ENCODE measurements at regions not wholly inside any gene's neighbourhood (a gene's known extent, or its start where the extent isn't known, plus 50 kb on each side); places are given as distances from the start of the nearest gene placed in this dataset.

DNA sequence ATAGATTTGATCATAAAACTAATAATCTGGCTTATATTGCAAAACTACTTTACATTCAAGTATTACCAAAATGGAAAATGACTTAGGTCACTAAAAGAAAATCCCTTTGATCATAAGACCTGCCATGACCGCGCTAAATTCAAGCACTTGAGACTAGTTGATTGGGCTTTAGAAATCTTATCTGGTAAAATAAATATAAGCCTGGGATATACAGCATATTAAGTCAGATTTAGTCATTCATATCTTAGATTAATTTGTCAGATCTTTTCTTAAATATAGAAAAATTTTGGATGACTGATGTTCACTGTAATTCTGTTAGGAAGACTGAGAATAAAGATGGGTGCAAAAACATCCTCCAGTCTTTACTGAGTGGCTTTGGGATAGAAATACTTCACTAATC is 450.0 kb downstream of the HTR7 start:
- in situ Hi-C loops (cut with HindIII; ENCODE audit: low sequenced_read_pairs): no loop called here

GRCh38 chr10:90412582-90412981 is 445.3 kb downstream of the HTR7 start:
- in situ Hi-C loops (cut with HindIII; ENCODE audit: low sequenced_read_pairs): no loop called here
- no peak for DNase-seq (ENCODE audit: low spot score)

More for the DNA sequence above, 450.0 kb downstream of the HTR7 start:
- DNase-seq (ENCODE audit: low spot score): no peak

- DNase-seq (ENCODE audit: low spot score): no peak
- in situ Hi-C loops (cut with HindIII; ENCODE audit: low sequenced_read_pairs): no loop called here
These were observed 444.6 kb downstream of the HTR7 start for GRCh38 chr10:90413196-90413595.

GRCh38 chr10:90414926-90415325 is 442.9 kb downstream of the HTR7 start:
- no peak for DNase-seq (ENCODE audit: low spot score)
- in situ Hi-C loops (cut with HindIII; ENCODE audit: low sequenced_read_pairs): no loop called here

- in situ Hi-C loops (cut with HindIII; ENCODE audit: low sequenced_read_pairs): no loop called here
- no peak for DNase-seq (ENCODE audit: low spot score)
These were observed 440.8 kb downstream of the HTR7 start for GRCh38 chr10:90417029-90417428.

DNA sequence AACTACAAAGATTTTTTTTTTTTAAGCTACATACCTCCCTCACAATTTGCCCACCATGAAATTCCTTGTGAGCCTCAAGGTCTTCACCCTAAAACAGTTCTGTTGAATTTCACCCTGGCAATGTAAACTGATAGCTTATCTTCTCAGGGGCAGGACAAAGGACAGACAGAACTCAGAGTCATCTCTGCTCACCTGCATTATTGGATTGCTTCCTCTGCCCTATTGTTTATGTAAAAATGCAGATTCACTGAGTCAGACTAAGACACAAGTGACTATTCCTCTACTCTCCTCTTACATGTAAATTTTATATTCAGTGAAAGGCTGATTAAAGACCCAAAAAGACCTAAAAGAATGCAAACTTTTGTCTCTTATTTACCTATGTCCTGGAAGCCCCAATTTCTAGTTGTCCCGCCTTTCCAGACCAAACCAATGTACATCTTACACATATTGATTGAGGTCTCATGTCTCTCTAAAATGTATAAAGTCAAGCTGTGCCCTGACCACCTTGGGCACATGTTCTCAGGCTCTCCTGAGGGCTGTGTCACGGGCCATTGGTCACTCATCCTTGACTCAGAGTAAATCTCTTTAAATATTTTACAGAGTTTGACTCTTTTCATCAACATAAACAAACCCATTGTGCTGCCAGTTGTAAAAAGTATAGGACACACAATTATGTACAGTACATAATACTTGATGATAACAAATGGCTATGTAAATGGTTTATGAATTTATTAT is 440.2 kb downstream of the HTR7 start:
- in situ Hi-C loops (cut with HindIII; ENCODE audit: low sequenced_read_pairs): no loop called here
- no peak for DNase-seq (ENCODE audit: low spot score)

- in situ Hi-C loops (cut with HindIII; ENCODE audit: low sequenced_read_pairs): no loop called here
- no peak for DNase-seq (ENCODE audit: low spot score)
These were observed 438.8 kb downstream of the HTR7 start for GRCh38 chr10:90418869-90419652.

- in situ Hi-C loops (cut with HindIII; ENCODE audit: low sequenced_read_pairs): no loop called here
- no peak for DNase-seq (ENCODE audit: low spot score)
These were observed 437.1 kb downstream of the HTR7 start for GRCh38 chr10:90420637-90421318.

DNA sequence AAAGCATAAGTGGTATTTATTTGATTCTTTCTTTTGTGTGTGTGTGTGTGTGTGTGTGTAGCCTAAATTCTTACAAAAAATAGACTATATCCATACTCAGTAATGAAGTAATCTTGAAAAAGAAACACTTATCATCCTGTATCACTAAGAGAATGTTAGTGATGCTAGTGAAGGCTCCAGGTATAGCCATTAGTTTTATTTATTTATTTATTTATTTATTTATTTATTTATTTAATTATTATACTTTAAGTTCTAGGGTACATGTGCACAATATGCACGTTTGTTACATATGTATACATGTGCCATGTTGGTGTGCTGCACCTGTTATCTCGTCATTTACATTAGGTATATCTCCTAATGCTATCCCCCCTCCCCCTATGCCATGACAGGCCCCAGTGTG is 436.0 kb downstream of the HTR7 start:
- DNase-seq (ENCODE audit: low spot score): no peak
- in situ Hi-C loops (cut with HindIII; ENCODE audit: low sequenced_read_pairs): no loop called here

DNA sequence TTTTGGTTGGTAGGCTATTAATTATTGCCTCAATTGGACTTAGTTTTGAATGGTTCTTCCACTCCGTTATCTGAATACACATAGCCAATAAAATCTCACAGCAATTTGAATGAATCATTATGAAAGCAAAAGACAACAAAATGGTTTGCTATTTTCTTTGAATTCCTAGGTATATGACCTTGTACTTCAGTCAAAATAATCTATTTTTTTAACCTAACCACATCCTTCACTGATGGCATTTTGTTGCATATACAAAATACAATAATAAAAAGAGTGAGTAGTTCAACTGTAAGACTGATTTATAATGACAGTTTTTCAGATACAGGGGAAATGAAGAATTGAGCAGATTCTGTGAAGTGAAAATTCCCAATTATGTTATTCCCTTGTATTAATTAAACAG is 433.1 kb downstream of the HTR7 start:
- in situ Hi-C loops (cut with HindIII; ENCODE audit: low sequenced_read_pairs): no loop called here
- DNase-seq (ENCODE audit: low spot score): no peak

- no peak for DNase-seq (ENCODE audit: low spot score)
- in situ Hi-C loops (cut with HindIII; ENCODE audit: low sequenced_read_pairs): no loop called here
These were observed 427.7 kb downstream of the HTR7 start for GRCh38 chr10:90430186-90430585.

- in situ Hi-C loops (cut with HindIII; ENCODE audit: low sequenced_read_pairs): no loop called here
- no peak for DNase-seq (ENCODE audit: low spot score)
These were observed 425.0 kb downstream of the HTR7 start for GRCh38 chr10:90432866-90433265.

DNA sequence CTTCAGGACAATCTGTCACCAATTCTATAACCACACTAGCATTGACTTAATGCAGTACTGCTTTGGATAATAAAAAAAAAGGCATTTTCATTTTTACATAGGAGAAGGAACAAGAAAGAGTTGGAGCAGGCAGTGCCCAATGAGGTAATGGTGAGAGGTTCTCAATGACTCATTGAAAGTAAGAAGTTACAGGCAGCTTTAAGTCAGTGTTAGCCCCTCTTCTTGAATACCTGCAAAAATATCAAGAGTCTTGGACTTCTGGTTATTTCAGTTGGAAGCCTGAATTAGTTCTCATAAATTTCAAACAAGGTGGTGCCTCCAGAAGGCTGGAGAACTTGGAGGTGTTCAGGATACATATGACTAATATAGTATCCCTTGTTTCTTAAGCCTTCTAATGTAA is 422.5 kb downstream of the HTR7 start:
- DNase-seq (ENCODE audit: low spot score): no peak
- in situ Hi-C loops (cut with HindIII; ENCODE audit: low sequenced_read_pairs): no loop called here

GRCh38 chr10:90437452-90437851 is 420.4 kb downstream of the HTR7 start:
- in situ Hi-C loops (cut with HindIII; ENCODE audit: low sequenced_read_pairs): no loop called here
- no peak for DNase-seq (ENCODE audit: low spot score)

DNA sequence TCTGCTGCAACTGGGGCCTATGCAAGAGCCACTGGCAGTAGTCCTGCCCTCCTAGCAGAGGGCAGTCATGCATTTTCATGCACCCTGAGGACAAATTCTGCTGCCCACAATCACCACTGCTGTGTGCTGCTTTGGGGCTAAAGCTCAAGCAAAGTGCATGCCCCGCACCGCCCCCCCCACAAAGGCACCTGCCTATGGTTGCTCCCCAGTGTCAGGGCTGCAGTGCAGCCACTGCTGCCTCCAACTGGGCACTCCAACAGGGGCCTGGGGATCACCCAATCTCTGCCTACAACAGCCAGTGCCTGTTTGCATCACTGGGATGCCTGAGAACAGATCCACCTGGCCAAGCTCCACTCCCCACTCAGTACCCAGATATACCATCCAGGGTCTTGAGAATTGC is 417.0 kb downstream of the HTR7 start:
- in situ Hi-C loops (cut with HindIII; ENCODE audit: low sequenced_read_pairs): no loop called here
- DNase-seq (ENCODE audit: low spot score): no peak

- in situ Hi-C loops (cut with HindIII; ENCODE audit: low sequenced_read_pairs): no loop called here
- DNase-seq (ENCODE audit: low spot score): no peak
These were observed 414.5 kb downstream of the HTR7 start for GRCh38 chr10:90443342-90443741.

DNA sequence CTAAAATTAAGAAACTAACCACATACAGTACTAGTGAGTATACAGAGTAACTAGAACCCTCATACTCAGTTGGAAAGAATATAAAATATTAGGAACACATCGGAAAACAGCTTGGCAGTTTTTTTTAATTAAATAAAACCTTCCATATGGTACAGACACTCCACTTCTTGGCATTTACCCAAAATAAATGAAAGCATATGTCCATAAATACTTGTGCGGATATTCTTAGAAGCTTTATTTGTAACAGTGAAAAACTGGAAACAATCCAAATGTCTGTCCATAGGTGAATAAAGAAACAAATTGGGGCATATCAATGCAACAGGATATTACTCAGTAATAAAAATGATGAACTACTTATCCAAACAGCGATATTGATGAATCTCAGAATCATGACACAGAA is 410.0 kb downstream of the HTR7 start:
- no peak for DNase-seq (ENCODE audit: low spot score)
- in situ Hi-C loops (cut with HindIII; ENCODE audit: low sequenced_read_pairs): no loop called here

GRCh38 chr10:90450797-90451196 is 407.0 kb downstream of the HTR7 start:
- in situ Hi-C loops (cut with HindIII; ENCODE audit: low sequenced_read_pairs): no loop called here
- no peak for DNase-seq (ENCODE audit: low spot score)

GRCh38 chr10:90451283-90451682 is 406.6 kb downstream of the HTR7 start:
- in situ Hi-C loops (cut with HindIII; ENCODE audit: low sequenced_read_pairs): no loop called here
- DNase-seq (ENCODE audit: low spot score): no peak

DNA sequence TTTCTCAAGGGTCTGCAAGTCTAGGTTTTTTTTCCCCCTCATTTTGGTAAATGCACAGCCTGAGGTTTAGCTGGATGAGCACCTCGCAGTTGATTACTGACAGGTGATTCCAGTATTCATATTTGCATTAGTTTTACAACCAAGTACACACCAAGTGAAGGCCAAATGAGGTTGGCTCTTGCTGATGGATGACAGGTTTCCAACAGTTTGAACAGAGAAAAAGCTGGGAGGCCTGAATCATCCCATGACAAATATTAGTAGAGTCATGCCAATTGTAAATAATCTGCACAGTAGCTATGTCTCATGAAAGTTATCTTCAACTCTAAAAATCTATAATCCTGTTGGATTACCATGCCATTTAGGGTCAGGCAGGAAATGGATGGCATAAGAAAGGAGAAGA is 399.8 kb downstream of the HTR7 start:
- in situ Hi-C loops (cut with HindIII; ENCODE audit: low sequenced_read_pairs): no loop called here
- DNase-seq (ENCODE audit: low spot score): no peak
